ENCODE measurements at regions not wholly inside any gene's neighbourhood (a gene's known extent, or its start where the extent isn't known, plus 50 kb on each side); places are given as distances from the start of the nearest gene placed in this dataset.
"Not testable (repeated sequence)": the region's sequence is repeated elsewhere in the genome, so short reads cannot be mapped to it uniquely, and the experiment has no call there.

DNA sequence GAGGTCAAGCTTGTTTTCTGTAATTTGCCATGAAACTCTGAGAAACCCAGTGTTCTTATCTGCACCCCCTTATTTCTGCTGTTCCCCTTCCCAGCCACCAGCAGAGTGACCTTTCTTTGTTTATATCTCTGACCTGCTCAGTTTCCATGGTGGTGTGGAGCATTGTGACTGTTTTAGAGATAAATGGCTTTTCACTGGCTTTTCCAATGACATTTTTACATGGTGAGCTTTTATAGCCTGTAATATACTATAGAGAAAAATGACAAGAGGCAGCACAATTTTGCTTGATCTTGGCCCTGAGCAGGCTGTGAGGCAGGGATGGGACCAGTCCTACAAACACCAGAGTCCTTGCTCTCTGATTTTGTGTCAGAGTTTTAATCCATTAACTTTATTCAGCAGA is 233.9 kb downstream of the FAT3 start:
- H3K9me3 ChIP-seq, result no peaks in the 10 kb centered on the region
- TF ChIP-seq, protein P1, sequence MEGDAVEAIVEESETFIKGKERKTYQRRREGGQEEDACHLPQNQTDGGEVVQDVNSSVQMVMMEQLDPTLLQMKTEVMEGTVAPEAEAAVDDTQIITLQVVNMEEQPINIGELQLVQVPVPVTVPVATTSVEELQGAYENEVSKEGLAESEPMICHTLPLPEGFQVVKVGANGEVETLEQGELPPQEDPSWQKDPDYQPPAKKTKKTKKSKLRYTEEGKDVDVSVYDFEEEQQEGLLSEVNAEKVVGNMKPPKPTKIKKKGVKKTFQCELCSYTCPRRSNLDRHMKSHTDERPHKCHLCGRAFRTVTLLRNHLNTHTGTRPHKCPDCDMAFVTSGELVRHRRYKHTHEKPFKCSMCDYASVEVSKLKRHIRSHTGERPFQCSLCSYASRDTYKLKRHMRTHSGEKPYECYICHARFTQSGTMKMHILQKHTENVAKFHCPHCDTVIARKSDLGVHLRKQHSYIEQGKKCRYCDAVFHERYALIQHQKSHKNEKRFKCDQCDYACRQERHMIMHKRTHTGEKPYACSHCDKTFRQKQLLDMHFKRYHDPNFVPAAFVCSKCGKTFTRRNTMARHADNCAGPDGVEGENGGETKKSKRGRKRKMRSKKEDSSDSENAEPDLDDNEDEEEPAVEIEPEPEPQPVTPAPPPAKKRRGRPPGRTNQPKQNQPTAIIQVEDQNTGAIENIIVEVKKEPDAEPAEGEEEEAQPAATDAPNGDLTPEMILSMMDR (IDR thresholded peaks at IDR 0.05), result no peak
- TF ChIP-seq EP300 (IDR thresholded peaks at IDR 0.05), result no peak
- TF ChIP-seq POLR2A (IDR thresholded peaks at IDR 0.05), result no peak
- no peak for TF ChIP-seq POLR2AphosphoS5 (IDR thresholded peaks at IDR 0.05)
- ATAC-seq (ENCODE audit: low FRiP score in 2 of 2) (no peak), DNase-seq (no peak)
- H3K27ac ChIP-seq, result no peak overlapping the region
- no peaks in the 10 kb centered on the region for H3K27me3 ChIP-seq
- H3K4me3 ChIP-seq, result no peak overlapping the region
- no peaks in the 10 kb centered on the region for H3K4me1 ChIP-seq
- H3K36me3 ChIP-seq, result no peaks in the 10 kb centered on the region

DNA sequence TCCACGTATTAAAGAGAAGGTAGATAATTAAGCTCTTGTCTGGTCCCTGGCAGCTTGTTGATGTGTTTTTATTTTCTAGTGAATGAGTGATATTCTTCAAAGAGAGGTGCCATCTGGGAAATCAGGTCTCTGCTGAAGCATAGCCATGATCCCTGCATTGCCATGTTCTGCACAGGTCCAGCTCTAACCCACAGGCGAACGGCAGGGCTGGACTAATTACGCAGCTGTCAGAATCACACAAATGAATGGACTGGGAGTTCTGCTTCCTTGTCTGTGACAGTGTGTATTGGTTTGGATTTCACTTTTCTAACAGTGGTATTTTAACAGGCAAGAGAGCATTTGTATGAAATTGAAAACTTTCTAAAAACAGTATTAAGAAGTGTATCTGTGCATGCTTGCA is 235.6 kb downstream of the FAT3 start:
- ATAC-seq (ENCODE audit: low FRiP score in 2 of 2) (no peak), DNase-seq (no peak)
- Histone ChIP-seq H3K36me3 (no peaks in the 10 kb centered on the region), H3K4me3 (no peak overlapping the region), H3K27ac (no peak overlapping the region), H3K9me3 (no peaks in the 10 kb centered on the region), H3K27me3 (no peaks in the 10 kb centered on the region), H3K4me1 (no peaks in the 10 kb centered on the region)
- WGBS, 2 donors, result 81 to 83% methylated on average over 4 of the region's 4 CpGs
- TF ChIP-seq POLR2A (IDR thresholded peaks at IDR 0.05), result no peak
- TF ChIP-seq, protein P1 (IDR thresholded peaks at IDR 0.05), result no peak
- no peak for TF ChIP-seq EP300 (IDR thresholded peaks at IDR 0.05)
- TF ChIP-seq POLR2AphosphoS5 (IDR thresholded peaks at IDR 0.05), result no peak

DNA sequence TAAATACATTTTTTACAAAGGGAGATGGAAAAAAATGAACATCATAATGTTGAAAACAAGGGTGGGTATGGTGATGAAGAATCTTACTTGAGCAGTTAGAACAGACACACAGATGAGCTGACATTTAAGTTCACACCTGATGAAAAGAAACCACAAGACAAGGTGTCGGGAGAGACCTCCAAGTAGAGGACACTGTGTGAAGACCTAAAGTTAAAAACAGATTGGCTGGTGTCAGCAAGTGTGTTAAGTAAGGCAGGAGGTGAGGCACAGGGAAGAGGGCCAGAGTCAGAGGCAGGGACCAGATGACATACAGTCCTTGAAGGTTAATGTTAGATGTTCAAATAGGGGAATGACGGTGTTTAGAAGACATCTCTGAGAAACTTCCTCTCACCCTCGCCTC is 236.8 kb downstream of the FAT3 start:
- no peak overlapping the region for H3K27ac ChIP-seq
- H3K9me3 ChIP-seq, result no peaks in the 10 kb centered on the region
- DNase-seq (no peak), ATAC-seq (ENCODE audit: low FRiP score in 2 of 2) (no peak)
- TF ChIP-seq EP300 (IDR thresholded peaks at IDR 0.05), result no peak
- TF ChIP-seq POLR2AphosphoS5 (IDR thresholded peaks at IDR 0.05), result no peak
- TF ChIP-seq, protein P1 (IDR thresholded peaks at IDR 0.05), result no peak
- no peak for TF ChIP-seq POLR2A (IDR thresholded peaks at IDR 0.05)
- no peaks in the 10 kb centered on the region for H3K36me3 ChIP-seq
- WGBS, 2 donors, result 74 to 81% methylated on average over 3 of the region's 3 CpGs
- H3K4me3 ChIP-seq, result no peak overlapping the region
- H3K27me3 ChIP-seq, result no peaks in the 10 kb centered on the region
- H3K4me1 ChIP-seq, result no peaks in the 10 kb centered on the region

DNA sequence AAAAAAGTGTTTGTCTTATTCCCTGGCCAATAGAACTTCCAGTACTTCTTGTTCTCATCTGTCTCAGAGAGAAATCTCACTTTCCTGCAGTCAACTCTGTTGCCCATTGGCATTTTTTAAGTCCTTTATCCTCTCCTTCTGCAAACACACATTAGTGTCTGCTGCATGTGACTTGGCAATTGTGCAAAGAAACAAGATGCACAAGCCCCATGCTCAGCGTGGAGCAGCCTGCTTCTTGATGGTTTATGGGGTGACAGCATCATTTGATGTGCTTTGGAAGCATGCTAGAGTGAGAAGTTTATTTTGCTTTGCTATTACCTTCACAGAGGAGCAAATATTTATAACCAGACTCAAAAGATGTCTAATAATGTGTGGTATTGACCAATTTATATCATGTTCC is 238.2 kb downstream of the FAT3 start:
- Histone ChIP-seq H3K27ac (no peak overlapping the region), H3K4me3 (no peak overlapping the region), H3K9me3 (no peaks in the 10 kb centered on the region), H3K4me1 (no peaks in the 10 kb centered on the region), H3K36me3 (no peaks in the 10 kb centered on the region), H3K27me3 (no peaks in the 10 kb centered on the region)
- TF ChIP-seq POLR2A (IDR thresholded peaks at IDR 0.05) (no peak), EP300 (IDR thresholded peaks at IDR 0.05) (no peak), POLR2AphosphoS5 (IDR thresholded peaks at IDR 0.05) (no peak)
- TF ChIP-seq, protein P1 (IDR thresholded peaks at IDR 0.05), result no peak
- ATAC-seq (ENCODE audit: low FRiP score in 2 of 2) (no peak), DNase-seq (no peak)
- WGBS, 2 donors, result 38 to 57% methylated on average over 1 of the region's 1 CpG

DNA sequence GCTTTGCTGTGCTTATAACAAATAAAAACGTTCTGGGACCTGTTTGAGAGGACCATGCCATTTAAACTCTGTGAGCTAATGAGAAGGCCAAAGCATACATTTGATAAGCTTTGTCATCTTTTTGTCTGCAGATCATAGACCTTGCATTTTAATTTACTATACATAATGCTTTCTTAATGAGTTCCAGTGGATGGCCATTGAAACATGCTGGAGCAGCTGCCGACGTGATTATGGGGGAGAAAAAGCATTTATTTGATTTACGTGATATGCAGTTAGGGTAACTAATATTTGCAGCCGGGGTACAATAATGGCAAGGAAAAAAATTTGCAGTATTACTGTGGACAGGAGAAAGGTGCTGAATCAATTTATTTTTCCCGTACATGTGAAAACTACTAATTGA is 240.2 kb downstream of the FAT3 start:
- Histone ChIP-seq H3K27me3 (no peaks in the 10 kb centered on the region), H3K4me1 (no peaks in the 10 kb centered on the region), H3K9me3 (no peaks in the 10 kb centered on the region), H3K36me3 (no peaks in the 10 kb centered on the region), H3K4me3 (no peak overlapping the region), H3K27ac (no peak overlapping the region)
- ATAC-seq (ENCODE audit: low FRiP score in 2 of 2), result no peak
- no peak for TF ChIP-seq POLR2AphosphoS5 (IDR thresholded peaks at IDR 0.05)
- no peak for DNase-seq
- WGBS, 2 donors, result 64 to 65% methylated on average over 6 of the region's 6 CpGs

DNA sequence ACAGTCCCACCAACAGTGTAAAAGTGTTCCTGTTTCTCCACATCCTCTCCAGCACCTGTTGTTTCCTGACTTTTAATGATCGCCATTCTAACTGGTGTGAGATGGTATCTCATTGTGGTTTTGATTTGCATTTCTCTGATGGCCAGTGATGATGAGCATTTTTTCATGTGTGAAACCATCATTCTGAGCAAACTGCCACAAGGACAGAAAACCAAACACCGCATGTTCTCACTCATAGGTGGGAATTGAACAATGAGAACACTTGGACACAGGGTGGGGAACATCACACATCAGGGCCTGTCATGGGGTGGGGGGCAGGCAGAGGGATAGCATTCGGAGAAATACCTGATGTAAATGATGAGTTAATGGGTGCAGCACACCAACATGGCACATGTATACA is 240.8 kb downstream of the FAT3 start:
- not testable (repeated sequence) for H3K27ac ChIP-seq; ATAC-seq (ENCODE audit: low FRiP score in 2 of 2); DNase-seq; H3K9me3 ChIP-seq; H3K4me3 ChIP-seq; H3K4me1 ChIP-seq; H3K36me3 ChIP-seq; H3K27me3 ChIP-seq
- WGBS, 2 donors, result 65 to 88% methylated on average over 3 of the region's 3 CpGs

Data from upper lobe of left lung (tissue), 6 donors.